Transverse colon (tissue), 4 donors: ENCODE measurements at regions not wholly inside any gene's neighbourhood (a gene's known extent, or its start where the extent isn't known, plus 50 kb on each side); places are given as distances from the start of the nearest gene placed in this dataset.

Experiments
- DNase-seq: peaks from one replicate; pipeline ENCODE4 v3.0.0-alpha.2; 2019
- H3K27ac ChIP-seq, 4 donors: fragments of 200-600 bp; sonication (generic); 2 replicates each; pipeline ENCODE4 v1.5.1; 2016 to 2018; ENCODE audit warnings: inconsistent platforms in 4 of 4
- H3K27me3 ChIP-seq: fragments of 200-600 bp; sonication (generic); 2 replicates; pipeline ENCODE4 v1.5.1; 2017; ENCODE audit warnings: inconsistent platforms
- H3K36me3 ChIP-seq, 4 donors: fragments of 200-600 bp; sonication (generic); 2 replicates each; pipeline ENCODE4 v1.5.1; 2017 to 2019; ENCODE audit warnings: inconsistent platforms in 4 of 4
- H3K4me1 ChIP-seq, 4 donors: fragments of 200-600 bp; sonication (generic); 2 replicates each; pipeline ENCODE4 v1.5.1; 2017 to 2020; ENCODE audit warnings: inconsistent platforms in 4 of 4
- H3K4me3 ChIP-seq, 4 donors: fragments of 200-600 bp; sonication (generic); 1 replicate in 1 of 4; 2 replicates in 3 of 4; pipeline versions ENCODE4 v1.5.1 to v1.6.1; 2017 to 2019; ENCODE audit warnings: inconsistent platforms in 4 of 4
- H3K9me3 ChIP-seq, 2 donors: fragments of 200-600 bp; sonication (generic); 2 replicates each; pipeline ENCODE4 v1.5.1; 2017 to 2019; ENCODE audit warnings: inconsistent platforms in 2 of 2
- EP300 ChIP-seq: sonication (generic); formaldehyde crosslinking; IDR thresholded peaks from one replicate; pipeline ENCODE4 v1.6.1; 2017; ENCODE audit warnings: antibody characterized with exemption, low read depth
- POLR2A ChIP-seq: fragments of 450-650 bp; IDR thresholded peaks from one replicate; pipeline ENCODE4 v1.6.1; 2016; ENCODE audit warnings: antibody characterized with exemption, mild to moderate bottlenecking, moderate library complexity
- POLR2AphosphoS5 ChIP-seq, 3 donors: sonication (generic); formaldehyde crosslinking; IDR thresholded peaks; one replicate each; pipeline ENCODE4 v1.6.1; 2016; ENCODE audit warnings: antibody characterized with exemption in 3 of 3
- WGBS, 2 donors: methylation state at CpG; one replicate each; pipeline ENCODE4 v1.1.5; 2018; ENCODE audit warnings: low coverage in 1 of 2; 5-methylcytosine and 5-hydroxymethylcytosine counted together
- in situ Hi-C, 4 donors: fragments of 200-750 bp; cut with MboI; loops; one replicate each; pipeline versions ENCODE4 v1.15.0 to v1.15.1; 2017; ENCODE audit warnings: low sequenced_read_pairs in 3 of 4, low pct_ligation_motif_present in 1 of 4, low pct_unique_long_range_greater_than_20kb in 1 of 4
- intact Hi-C: fragments of 100-400 bp; cut with DNase I; formaldehyde crosslinking; loops from one replicate; pipeline ENCODE4 v1.15.1; 2023; ENCODE audit warnings: low total_unique reads
- TF ChIP-seq, protein P1 (sequence below), 5 experiments: fragments of 200-600 bp in 3 of 5; fragments of 450-650 bp in 2 of 5; sonication (generic) in 3 of 5; IDR thresholded peaks; 1 replicate in 2 of 5; 2 replicates in 3 of 5; pipeline ENCODE4 v1.5.1; 2016 to 2017; ENCODE audit warnings: antibody characterized with exemption in 5 of 5, inconsistent platforms in 3 of 5, mild to moderate bottlenecking in 2 of 5, moderate library complexity in 1 of 5

DNA sequence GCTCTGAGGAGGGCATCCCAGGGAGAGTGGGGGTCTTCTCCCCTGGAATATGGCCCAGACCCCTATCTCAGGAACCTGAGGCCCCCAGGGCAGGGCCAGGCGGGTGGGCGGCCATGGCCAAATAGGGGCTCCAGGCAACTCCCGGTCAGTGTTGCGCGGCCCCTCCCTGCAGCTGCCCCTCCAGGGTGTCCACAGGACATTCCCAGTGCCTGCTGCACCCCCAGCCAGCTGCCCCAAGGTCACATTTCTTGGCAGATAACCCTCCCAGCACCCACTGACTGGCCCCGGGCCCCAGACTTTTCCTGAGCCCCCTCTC is 53.6 kb upstream of the EGFL7 start:
- Histone ChIP-seq H3K9me3 (no peaks in the 10 kb centered on the region), H3K36me3 (no peaks in the 10 kb centered on the region), H3K4me1 (peaks cover 30 to 63% (median 50%) of the 10 kb centered on the region in 4 donors), H3K4me3 (no peak overlapping the region), H3K27me3 (no peaks in the 10 kb centered on the region), H3K27ac (peak overlapping the region in 1 of 4 donors; percentile 5)
- TF ChIP-seq POLR2AphosphoS5 (IDR thresholded peaks at IDR 0.05) (no peak), POLR2A (no peak), EP300 (no peak)
- TF ChIP-seq, protein P1, sequence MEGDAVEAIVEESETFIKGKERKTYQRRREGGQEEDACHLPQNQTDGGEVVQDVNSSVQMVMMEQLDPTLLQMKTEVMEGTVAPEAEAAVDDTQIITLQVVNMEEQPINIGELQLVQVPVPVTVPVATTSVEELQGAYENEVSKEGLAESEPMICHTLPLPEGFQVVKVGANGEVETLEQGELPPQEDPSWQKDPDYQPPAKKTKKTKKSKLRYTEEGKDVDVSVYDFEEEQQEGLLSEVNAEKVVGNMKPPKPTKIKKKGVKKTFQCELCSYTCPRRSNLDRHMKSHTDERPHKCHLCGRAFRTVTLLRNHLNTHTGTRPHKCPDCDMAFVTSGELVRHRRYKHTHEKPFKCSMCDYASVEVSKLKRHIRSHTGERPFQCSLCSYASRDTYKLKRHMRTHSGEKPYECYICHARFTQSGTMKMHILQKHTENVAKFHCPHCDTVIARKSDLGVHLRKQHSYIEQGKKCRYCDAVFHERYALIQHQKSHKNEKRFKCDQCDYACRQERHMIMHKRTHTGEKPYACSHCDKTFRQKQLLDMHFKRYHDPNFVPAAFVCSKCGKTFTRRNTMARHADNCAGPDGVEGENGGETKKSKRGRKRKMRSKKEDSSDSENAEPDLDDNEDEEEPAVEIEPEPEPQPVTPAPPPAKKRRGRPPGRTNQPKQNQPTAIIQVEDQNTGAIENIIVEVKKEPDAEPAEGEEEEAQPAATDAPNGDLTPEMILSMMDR (IDR thresholded peaks at IDR 0.05): no peak
- in situ Hi-C loops: no loop called here
- intact Hi-C loops: no loop called here
- WGBS, 2 donors: 83% methylated on average over 6 of the region's 6 CpGs; no CpG with 5 or more reads in 1 of the 2 donors
- DNase-seq: no peak

DNA sequence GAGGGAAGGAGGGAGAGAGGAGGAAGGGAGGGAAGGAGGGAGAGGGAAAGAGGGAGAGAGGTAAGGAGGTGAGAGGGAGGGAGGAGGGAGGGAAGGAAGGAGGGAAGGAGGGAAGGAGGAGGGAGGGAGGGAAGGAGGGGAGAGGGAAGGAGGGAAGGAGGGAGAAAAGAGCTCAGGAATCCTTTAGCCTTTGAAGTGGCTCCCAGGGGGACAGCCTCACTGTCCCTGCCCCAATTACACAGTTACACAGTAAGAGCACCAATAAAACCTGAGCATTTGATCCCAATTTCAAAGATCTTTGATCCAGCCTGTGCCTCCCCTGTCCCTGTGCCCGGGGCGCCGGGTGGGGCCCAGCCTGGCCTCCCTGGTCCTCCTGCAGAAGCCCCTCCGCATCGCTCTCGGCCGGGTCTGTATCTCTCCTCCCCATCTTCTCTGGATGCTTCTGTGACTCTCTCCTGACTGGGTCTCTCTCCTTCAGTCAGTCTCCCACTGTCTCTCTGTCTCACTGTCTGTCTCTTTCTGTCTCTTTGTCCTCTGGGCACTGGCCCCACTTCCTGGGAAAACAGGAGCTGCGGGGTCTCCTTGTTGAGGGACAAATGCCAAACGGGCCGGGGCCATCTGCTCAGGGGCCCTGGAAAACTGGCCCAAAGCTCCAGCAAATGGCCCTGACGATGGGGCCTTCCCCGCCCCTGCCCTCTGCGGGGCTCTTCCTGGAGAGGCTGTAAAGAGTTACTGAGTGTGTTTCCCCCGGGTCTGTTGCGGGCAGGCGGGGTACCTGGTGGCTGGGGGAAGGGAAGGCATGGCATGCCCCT is 54.2 kb upstream of the EGFL7 start:
- Histone ChIP-seq H3K36me3 (no peaks in the 10 kb centered on the region), H3K27ac (peak overlapping the region in 1 of 4 donors; percentile 5), H3K4me1 (peaks cover 32 to 65% (median 53%) of the 10 kb centered on the region in 4 donors), H3K27me3 (no peaks in the 10 kb centered on the region), H3K4me3 (no peak overlapping the region), H3K9me3 (no peaks in the 10 kb centered on the region)
- 46% methylated on average over 16 of the region's 16 CpGs; no CpG with 5 or more reads in 1 of the 2 donors for WGBS, 2 donors
- no peak for DNase-seq
- in situ Hi-C loops: no loop called here
- TF ChIP-seq, protein P1 (IDR thresholded peaks at IDR 0.05): no peak
- TF ChIP-seq EP300: no peak
- no peak for TF ChIP-seq POLR2AphosphoS5 (IDR thresholded peaks at IDR 0.05)
- TF ChIP-seq POLR2A: no peak
- intact Hi-C loops: no loop called here

DNA sequence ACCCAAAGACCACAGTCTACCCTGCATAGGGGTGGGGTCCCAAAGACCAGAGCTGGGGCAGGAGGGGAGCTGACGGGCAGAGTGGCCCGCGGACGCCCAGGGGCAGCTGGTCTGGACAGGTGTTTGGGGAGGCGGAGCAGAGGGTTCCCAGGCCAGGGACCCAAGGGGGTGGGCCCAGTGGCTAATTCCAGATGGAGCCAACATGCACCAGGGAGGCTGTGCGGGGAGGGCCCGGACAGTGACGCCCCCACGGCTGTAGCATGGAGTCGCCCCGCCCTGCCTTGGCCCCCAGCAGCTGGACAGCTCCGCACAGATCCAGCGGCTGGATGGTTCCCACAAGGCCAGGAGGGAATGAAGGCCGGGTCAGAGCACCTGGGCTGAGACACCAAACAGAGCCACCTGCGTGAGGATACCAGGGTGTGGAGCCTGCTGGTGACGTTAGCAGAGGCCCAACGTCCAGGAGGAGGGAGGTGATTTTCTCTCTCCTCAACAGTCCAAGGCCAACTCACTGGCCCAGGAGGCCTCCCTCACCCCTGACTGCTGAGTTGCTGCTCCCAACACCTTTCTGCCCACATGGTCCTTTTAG is 55.3 kb upstream of the EGFL7 start:
- no peaks in the 10 kb centered on the region for H3K36me3 ChIP-seq
- no peaks in the 10 kb centered on the region for H3K9me3 ChIP-seq
- in situ Hi-C loops: no loop called here
- H3K4me1 ChIP-seq: peaks cover 38 to 76% (median 65%) of the 10 kb centered on the region in 4 donors
- no peaks in the 10 kb centered on the region for H3K27me3 ChIP-seq
- DNase-seq: no peak
- WGBS, 2 donors: 68% methylated on average over 6 of the region's 17 CpGs; no CpG with 5 or more reads in 1 of the 2 donors
- intact Hi-C loops: no loop called here
- H3K4me3 ChIP-seq: no peak overlapping the region
- H3K27ac ChIP-seq: peak overlapping the region in 2 of 4 donors; percentile 89 to 95
- no peak for TF ChIP-seq POLR2AphosphoS5 (IDR thresholded peaks at IDR 0.05)
- TF ChIP-seq POLR2A: no peak

DNA sequence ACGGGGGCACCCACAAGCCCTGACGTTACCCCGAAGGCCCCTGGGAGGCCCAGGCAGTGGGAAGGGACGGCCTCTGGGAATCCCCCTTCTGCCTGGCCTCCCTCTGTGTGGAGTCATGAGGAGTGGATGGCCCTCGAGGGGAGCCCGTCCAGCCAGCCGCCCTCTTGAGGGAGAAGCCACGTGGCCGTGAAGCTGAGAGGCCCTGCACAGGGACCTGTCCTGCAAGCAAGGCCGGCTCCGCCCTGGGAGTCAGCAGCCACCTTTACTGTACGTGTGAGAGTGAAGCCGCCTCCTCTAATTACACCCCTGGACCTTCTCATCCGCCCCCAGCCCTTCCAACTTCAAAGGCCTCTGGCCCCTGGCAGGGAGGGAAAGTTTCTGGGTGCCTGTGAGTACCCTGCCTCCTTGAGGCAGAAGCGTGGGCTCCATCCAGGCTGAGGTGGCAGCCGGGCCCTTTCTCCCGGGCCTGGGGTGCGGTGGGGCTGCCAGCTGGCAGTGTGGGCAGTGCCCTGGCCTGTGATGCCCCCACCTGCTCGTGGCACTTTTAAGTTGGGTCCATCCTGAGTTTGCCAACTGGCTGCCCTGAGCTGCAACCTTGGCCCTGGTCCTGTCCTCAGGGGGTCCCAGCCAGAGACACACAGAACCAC is 55.9 kb upstream of the EGFL7 start:
- intact Hi-C loops (no loop called here), in situ Hi-C loops (no loop called here)
- Histone ChIP-seq H3K36me3 (no peaks in the 10 kb centered on the region), H3K27me3 (no peaks in the 10 kb centered on the region), H3K9me3 (no peaks in the 10 kb centered on the region), H3K4me1 (peaks cover 42 to 82% (median 69%) of the 10 kb centered on the region in 4 donors), H3K4me3 (no peak overlapping the region), H3K27ac (peak overlapping the region; percentile 80 to 95 (median 88))
- WGBS, 2 donors: 39% methylated on average over 19 of the region's 19 CpGs; no CpG with 5 or more reads in 1 of the 2 donors
- no peak for TF ChIP-seq POLR2A
- DNase-seq: peak; percentile 76

- in situ Hi-C loops: no loop called here
- Histone ChIP-seq H3K36me3 (no peaks in the 10 kb centered on the region), H3K27me3 (no peaks in the 10 kb centered on the region), H3K9me3 (no peaks in the 10 kb centered on the region), H3K4me1 (peaks cover 42 to 79% (median 68%) of the 10 kb centered on the region in 4 donors), H3K4me3 (no peak overlapping the region), H3K27ac (peak overlapping the region; percentile 80 to 95 (median 88))
- DNase-seq: no peak
- TF ChIP-seq, protein P1 (IDR thresholded peaks at IDR 0.05): no peak
- TF ChIP-seq POLR2AphosphoS5 (IDR thresholded peaks at IDR 0.05) (no peak), EP300 (no peak), POLR2A (no peak)
- intact Hi-C loops: no loop called here
- WGBS, 2 donors: 53% methylated on average over 10 of the region's 17 CpGs; no CpG with 5 or more reads in 1 of the 2 donors
Measured at GRCh38 chr9:136605988-136606660, 56.6 kb upstream of the EGFL7 start.
